Lung microvascular endothelial cell (primary cell): ENCODE measurements at regions not wholly inside any gene's neighbourhood (a gene's known extent, or its start where the extent isn't known, plus 50 kb on each side); places are given as distances from the start of the nearest gene placed in this dataset.

Experiments used
- DNase-seq, 2 donors: peaks; one replicate each; pipeline versions ENCODE4 v3.0.0 to v3.0.0-alpha.2; 2010; ENCODE audit warnings: low read depth in 2 of 2

- peak in 1 of 2 donors; percentile 34 for DNase-seq
These were observed 94.2 kb downstream of the TMEM174 start for GRCh38 chr5:73266925-73267765.

- DNase-seq: no peak
These were observed 93.3 kb downstream of the TMEM174 start for GRCh38 chr5:73266176-73266738.

- no peak for DNase-seq
These were observed 92.6 kb downstream of the TMEM174 start for GRCh38 chr5:73265641-73266040.

GRCh38 chr5:73264631-73265030 lies 91.6 kb downstream of the TMEM174 start:
- DNase-seq: no peak

GRCh38 chr5:73263001-73263710 lies 90.2 kb downstream of the TMEM174 start:
- DNase-seq: no peak

GRCh38 chr5:73256862-73257261 lies 83.9 kb downstream of the TMEM174 start:
- DNase-seq: peak in 1 of 2 donors; percentile 10

GRCh38 chr5:73256462-73256861 lies 83.5 kb downstream of the TMEM174 start:
- DNase-seq: no peak

- no peak for DNase-seq
These were observed 83.0 kb downstream of the TMEM174 start for GRCh38 chr5:73256012-73256411.

- DNase-seq: no peak
These were observed 81.6 kb downstream of the TMEM174 start for GRCh38 chr5:73254642-73255041.

- no peak for DNase-seq
These were observed 80.2 kb downstream of the TMEM174 start for GRCh38 chr5:73253047-73253660.

GRCh38 chr5:73250645-73251044 lies 77.7 kb downstream of the TMEM174 start:
- no peak for DNase-seq

- no peak for DNase-seq
These were observed 69.7 kb downstream of the TMEM174 start for GRCh38 chr5:73242735-73243134.

- DNase-seq: no peak
These were observed 65.9 kb downstream of the TMEM174 start for GRCh38 chr5:73238873-73239272.

GRCh38 chr5:73236541-73237128 lies 63.6 kb downstream of the TMEM174 start:
- no peak for DNase-seq

GRCh38 chr5:73234204-73234555 lies 61.2 kb downstream of the TMEM174 start:
- DNase-seq: no peak

- peak in 1 of 2 donors; percentile 34 for DNase-seq
These were observed 60.6 kb downstream of the TMEM174 start for GRCh38 chr5:73233461-73234203.

GRCh38 chr5:73233053-73233460 lies 60.1 kb downstream of the TMEM174 start:
- DNase-seq: no peak

- DNase-seq: no peak
These were observed 59.5 kb downstream of the TMEM174 start for GRCh38 chr5:73232266-73233041.

GRCh38 chr5:73231246-73231778 lies 58.3 kb downstream of the TMEM174 start:
- no peak for DNase-seq
